ENCODE measurements at regions not wholly inside any gene's neighbourhood (a gene's known extent, or its start where the extent isn't known, plus 50 kb on each side); places are given as distances from the start of the nearest gene placed in this dataset.
A peak's percentile ranks its signal among the peaks of the same experiment; 100 is the strongest.

GRCh38 chr17:77883213-77883650, 75.3 kb upstream of the TNRC6C start:
- DNase-seq, result no peak

GRCh38 chr17:77884019-77884418, 74.5 kb upstream of the TNRC6C start:
- no peak for DNase-seq

- no peak for DNase-seq
Measured at GRCh38 chr17:77884967-77885641, 73.4 kb upstream of the TNRC6C start.

DNA sequence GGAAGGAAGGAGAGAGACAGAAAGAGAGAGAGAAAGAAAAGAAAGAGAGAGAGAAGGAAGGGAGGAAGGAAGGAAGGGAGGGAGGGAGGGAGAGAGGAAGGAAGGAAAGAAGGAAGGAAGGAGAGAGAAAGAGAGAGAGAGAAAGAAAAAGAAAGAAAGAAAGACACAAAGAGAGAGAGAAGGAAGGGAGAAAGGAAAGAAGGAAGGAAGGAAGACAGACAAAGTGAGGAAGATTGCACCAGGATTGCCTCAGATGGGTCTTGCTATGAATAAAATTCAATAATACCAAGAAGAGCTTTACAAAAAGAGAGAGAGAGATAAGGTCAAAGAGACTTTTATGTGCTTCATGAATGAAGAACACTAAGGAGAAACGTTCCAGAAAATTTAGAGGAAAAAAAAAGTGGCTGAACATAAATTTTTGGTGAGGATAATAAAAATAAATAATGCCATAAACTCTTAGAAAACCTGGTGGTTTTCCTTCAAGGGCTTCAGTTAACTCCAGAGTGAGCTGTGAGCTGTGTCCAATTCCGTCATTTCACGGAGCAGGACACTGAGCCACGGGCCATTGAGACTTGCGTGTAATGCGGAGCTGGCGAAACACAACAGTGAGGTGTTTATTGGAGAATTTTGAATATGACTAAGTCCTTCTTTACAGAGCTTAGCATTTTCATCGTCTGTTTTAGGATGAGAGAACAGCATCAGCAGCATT, 72.7 kb upstream of the TNRC6C start:
- DNase-seq, result no peak

GRCh38 chr17:77886387-77886728, 72.1 kb upstream of the TNRC6C start:
- no peak for DNase-seq

DNA sequence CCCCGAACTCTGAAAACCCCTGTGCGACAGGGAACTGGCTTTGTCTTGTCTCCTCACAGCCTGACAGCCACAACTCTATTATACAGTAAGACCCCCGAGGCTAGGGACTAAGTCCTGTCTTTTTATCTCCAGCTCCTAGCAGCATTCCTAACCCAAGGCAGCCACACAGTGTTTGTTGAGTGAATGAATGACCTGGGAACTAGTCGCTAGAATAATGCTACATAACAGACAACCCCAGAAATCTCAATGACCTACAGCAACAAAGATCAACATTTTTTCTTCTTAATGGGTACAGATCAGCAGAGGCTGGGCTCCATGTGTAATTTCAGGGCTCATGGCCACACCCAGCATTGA, 71.4 kb upstream of the TNRC6C start:
- DNase-seq, result no peak

GRCh38 chr17:77887464-77888241, 70.8 kb upstream of the TNRC6C start:
- DNase-seq, result peak; percentile 75

DNA sequence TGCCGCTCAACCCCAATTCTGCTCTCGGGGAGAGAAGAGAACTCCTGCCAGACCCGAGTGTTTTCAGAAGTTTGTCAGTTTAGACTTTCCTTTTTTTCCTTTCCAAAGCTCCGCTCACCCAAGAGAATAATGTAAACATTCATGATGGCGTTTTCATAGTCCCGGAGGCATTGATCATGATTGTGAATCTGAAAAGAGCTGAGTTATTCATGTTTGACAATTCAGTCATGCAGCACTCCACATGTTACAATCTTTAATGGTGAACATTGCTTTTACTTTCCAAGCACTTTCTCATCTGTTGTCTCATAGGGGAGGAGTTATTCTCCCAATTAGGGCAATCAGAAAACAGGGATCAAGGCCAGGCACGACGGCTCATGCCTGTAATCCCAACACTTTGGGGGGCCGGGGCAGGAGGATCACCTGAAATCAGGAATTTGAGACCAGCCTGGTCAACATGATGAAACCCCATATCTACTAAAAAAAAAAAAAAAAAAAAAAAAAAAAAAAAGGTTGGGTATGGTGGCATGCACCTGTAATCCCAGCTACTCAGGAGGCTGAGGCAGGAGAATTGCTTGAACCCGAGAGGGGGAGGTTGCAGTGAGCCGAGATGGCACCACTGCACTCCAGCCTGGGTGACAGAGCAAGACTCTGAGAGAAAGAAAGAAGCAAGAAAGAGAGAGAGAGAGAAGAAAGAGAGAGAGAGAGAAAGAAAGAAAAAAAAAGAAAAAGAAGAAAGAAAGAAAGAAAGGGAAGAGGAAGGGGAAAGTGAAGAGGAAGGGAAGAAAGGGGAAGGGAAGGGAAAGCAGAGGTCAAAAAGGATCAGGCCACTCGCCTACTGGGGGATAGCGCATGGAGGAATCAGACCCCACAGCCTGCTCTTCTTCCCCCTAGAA, 70.0 kb upstream of the TNRC6C start:
- no peak for DNase-seq

DNA sequence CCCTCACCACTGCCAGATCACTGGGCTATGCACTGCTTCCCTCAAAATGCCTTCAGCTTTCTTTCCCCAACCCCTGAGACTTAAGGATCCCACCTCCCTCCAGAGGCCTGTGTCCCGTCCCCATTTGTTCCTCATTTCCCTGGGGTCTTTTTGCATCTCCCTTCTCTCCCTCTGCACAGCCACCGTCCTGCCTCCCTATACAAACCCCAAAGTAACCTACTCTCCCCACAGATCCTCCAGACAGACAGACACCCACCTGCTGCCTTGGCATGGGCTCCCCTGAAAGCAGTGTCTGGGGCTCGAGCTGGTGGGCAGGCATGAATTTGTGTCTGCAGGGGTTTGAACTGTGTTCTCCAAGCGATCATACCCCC, 69.4 kb upstream of the TNRC6C start:
- no peak for DNase-seq

DNA sequence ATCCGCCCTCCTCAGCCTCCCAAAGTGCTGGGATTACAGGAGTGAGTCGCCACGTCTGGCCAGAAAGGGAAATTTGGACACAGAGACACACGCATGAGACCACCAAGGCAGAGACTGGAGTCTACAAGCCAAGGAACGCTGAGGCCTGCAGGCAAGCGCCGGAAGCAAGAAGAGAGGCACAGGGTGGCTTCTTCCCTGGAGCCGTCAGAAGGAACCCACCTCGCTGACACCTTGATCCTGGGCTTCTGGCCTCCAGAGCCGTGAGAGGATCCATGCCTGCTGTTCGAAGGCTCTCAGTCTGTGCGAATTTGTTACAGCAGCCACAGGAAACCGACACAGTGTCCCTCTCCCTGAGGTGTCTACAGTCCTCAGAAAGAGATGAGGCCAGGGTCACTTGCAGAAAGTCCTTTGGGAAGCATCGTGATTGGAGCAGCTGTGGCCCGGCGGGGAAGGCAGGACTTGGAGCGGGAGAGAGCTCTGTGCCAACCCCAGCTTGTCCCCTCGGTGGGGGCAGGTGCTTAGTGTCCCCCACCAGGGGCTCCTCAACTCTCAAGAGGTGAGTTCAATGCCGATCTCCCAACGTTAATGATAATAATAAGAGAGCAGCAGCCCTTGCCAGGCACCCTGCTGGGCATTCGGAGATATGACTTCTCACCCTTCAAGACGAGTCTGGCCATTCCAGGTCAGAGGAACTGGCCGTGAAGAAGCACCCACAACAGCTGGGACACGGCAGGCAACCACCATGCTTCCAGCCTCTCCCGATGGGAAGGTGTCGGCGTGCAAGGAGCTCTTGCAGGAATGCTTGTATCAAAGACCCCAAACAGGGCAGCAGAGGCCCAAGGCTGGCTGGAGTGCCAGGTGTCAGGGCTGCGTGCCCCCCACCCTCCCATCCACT, 68.4 kb upstream of the TNRC6C start:
- DNase-seq, result no peak

GRCh38 chr17:77890771-77891170, 67.7 kb upstream of the TNRC6C start:
- DNase-seq, result no peak

DNA sequence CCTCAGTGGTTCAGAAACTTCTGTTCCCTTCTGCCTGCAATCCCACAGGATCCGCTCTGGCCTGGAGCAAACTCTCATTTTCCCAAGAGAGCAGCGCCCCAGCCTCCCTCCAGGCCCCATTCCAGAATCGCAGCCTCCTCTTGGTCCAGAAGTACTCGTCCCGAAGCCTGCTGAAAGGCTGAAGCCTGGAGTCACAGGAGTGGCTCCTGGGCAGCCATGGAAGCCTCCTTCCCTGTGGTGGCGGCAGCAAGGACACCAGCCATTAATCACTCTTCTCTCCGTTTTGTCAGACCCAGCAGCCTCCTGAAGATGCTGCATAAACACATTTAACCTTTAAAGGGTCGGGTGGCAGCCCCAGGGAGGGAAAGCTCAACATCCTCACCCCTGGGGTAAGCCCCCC, 66.9 kb upstream of the TNRC6C start:
- DNase-seq, result no peak

GRCh38 chr17:77892031-77892430, 66.5 kb upstream of the TNRC6C start:
- DNase-seq, result no peak

GRCh38 chr17:77892469-77893143, 65.9 kb upstream of the TNRC6C start:
- DNase-seq, result no peak

- DNase-seq, result no peak
Measured at GRCh38 chr17:77893144-77894044, 65.1 kb upstream of the TNRC6C start.

DNA sequence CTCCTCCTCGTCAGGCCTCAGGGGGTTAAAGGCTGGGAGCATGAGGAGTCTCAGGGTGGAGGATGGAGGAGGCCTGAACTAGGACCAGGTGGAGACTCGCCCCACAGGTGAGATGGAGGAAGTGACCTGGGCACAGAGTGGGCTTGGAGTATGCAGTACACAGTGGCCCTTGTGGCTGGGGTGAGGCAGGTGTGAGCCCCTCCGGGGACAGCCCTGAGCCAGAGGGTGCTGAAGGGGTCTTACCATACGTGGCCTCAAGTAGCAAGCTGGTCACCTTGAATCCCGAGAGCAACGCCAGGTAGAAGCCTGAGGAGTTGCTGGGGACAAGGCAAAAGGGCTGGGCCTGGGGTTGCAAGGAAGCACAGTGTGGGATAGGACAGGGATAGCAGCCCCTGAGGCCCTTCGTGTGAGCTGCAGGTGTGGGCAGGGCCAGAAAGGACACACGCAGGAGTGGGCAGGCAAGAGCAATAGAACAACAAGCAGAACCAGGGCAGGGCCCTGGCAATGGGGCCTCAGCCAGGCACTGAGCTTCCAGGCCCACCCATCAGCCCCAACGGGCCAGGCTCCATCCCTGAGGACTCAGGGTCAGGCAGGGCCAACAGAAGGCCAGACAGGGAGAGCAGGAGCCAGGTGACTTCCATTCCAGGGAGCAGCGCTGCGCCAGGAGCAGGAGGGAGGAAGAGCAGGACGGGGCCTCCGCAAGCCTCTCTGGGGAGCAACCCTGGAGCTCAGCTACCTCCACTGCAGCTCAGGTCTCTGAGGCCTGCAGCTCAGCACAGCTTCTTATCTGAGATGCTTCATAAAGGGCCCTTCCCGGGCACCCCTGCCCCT, 64.2 kb upstream of the TNRC6C start:
- DNase-seq, result no peak

GRCh38 chr17:77897741-77898301, 60.7 kb upstream of the TNRC6C start:
- no peak for DNase-seq

DNA sequence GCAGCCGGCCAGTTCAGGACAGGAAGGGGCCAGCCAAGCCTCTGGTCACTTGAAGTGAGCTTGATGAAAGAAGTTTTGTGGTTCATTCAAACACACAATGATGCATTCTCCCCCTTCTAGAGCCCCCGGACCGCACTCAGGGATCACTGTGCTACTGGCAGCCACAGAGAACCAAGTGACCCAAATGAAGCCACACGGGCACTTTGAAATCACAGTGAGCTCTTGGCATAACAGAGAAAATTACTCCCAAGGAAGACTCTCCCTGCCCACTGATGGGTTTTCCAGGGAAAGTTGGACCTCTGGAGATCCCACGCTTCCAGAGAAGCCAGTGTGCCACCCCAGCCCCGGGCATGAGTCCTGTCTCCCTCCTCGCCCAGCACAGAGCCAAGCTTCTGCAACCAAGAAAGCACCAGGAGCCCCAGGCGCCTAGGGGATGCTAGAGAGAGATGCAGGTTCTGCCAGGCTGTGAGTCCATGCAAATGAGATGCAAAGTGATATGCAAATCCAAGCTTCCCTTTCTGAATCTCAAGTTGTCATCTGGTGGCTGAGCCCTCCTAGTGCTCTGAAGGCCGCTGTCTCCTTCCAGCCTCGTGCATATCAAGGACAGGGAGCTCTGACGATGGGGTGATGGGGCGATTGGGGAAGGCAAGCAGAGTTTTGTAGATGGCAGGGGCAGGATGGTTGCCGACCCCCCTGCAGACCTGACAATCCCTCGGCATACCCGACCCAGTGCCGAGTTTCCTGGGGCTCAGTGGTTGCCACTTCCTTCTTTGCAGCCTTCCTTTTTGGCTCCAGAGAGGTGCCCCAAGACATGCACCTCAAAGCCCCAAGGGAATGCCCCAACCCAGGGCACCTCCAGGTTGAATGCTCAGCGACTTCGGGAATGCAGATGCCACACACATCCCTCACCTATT, 59.7 kb upstream of the TNRC6C start:
- DNase-seq, result no peak
